Endothelial cell (in vitro differentiated cells): ENCODE measurements at regions not wholly inside any gene's neighbourhood (a gene's known extent, or its start where the extent isn't known, plus 50 kb on each side); places are given as distances from the start of the nearest gene placed in this dataset.
"Not testable (repeated sequence)": the region's sequence is repeated elsewhere in the genome, so short reads cannot be mapped to it uniquely, and the experiment has no call there.

Experiments used
- DNase-seq: peaks from one replicate; pipeline ENCODE4 v3.0.0; 2021; ENCODE audit warnings: low spot score
- H3K27ac Mint-ChIP-seq: one replicate; pipeline ENCODE4 v1.8.0; 2021; ENCODE audit warnings: mixed read lengths, inconsistent platforms; ENCODE audit not compliant: unreplicated experiment
- H3K27me3 Mint-ChIP-seq: one replicate; pipeline ENCODE4 v1.8.0; 2021; ENCODE audit warnings: mild to moderate bottlenecking, moderate library complexity, mixed read lengths, inconsistent platforms; ENCODE audit not compliant: unreplicated experiment
- H3K36me3 Mint-ChIP-seq: one replicate; pipeline ENCODE4 v1.8.0; 2021; ENCODE audit warnings: mild to moderate bottlenecking, low read depth, mixed read lengths, inconsistent platforms; ENCODE audit not compliant: unreplicated experiment
- H3K4me1 Mint-ChIP-seq: one replicate; pipeline ENCODE4 v1.8.0; 2021; ENCODE audit warnings: mild to moderate bottlenecking, mixed read lengths, inconsistent platforms; ENCODE audit not compliant: unreplicated experiment
- H3K4me3 Mint-ChIP-seq: one replicate; pipeline ENCODE4 v1.8.0; 2021; ENCODE audit warnings: mild to moderate bottlenecking, mixed read lengths, inconsistent platforms; ENCODE audit not compliant: unreplicated experiment
- H3K9me3 Mint-ChIP-seq: one replicate; pipeline ENCODE4 v1.8.0; 2021; ENCODE audit warnings: mixed read lengths, inconsistent platforms; ENCODE audit not compliant: unreplicated experiment
- CTCF ChIP-seq: fragments of 200-600 bp; sonication (generic); IDR thresholded peaks from one replicate; pipeline ENCODE4 v1.5.0; 2021; ENCODE audit warnings: antibody characterized with exemption; ENCODE audit not compliant: unreplicated experiment

GRCh38 chr6:6984585-6985366 is 123.0 kb upstream of the RREB1 start:
- Mint-ChIP-seq H3K9me3 (no peaks in the 10 kb centered on the region), H3K27me3 (peaks cover 6% of the 10 kb centered on the region), H3K36me3 (no peaks in the 10 kb centered on the region), H3K4me3 (no peak overlapping the region), H3K4me1 (no peaks in the 10 kb centered on the region), H3K27ac (no peak overlapping the region)
- no peak for DNase-seq
- no peak for TF ChIP-seq CTCF

GRCh38 chr6:6986344-6986743 is 121.4 kb upstream of the RREB1 start:
- Mint-ChIP-seq H3K9me3 (no peaks in the 10 kb centered on the region), H3K4me3 (no peak overlapping the region), H3K27ac (no peak overlapping the region), H3K4me1 (no peaks in the 10 kb centered on the region), H3K36me3 (no peaks in the 10 kb centered on the region), H3K27me3 (peaks cover 2% of the 10 kb centered on the region)
- TF ChIP-seq CTCF: no peak
- DNase-seq: no peak

GRCh38 chr6:6987749-6988148 is 120.0 kb upstream of the RREB1 start:
- TF ChIP-seq CTCF: no peak
- no peaks in the 10 kb centered on the region for H3K9me3 Mint-ChIP-seq
- H3K27ac Mint-ChIP-seq: no peak overlapping the region
- H3K4me3 Mint-ChIP-seq: no peak overlapping the region
- H3K27me3 Mint-ChIP-seq: no peaks in the 10 kb centered on the region
- no peaks in the 10 kb centered on the region for H3K4me1 Mint-ChIP-seq
- H3K36me3 Mint-ChIP-seq: no peaks in the 10 kb centered on the region
- DNase-seq: no peak

GRCh38 chr6:6990059-6990458 is 117.7 kb upstream of the RREB1 start:
- H3K36me3 Mint-ChIP-seq, H3K27me3 Mint-ChIP-seq, H3K4me3 Mint-ChIP-seq, H3K27ac Mint-ChIP-seq, DNase-seq, H3K9me3 Mint-ChIP-seq, H3K4me1 Mint-ChIP-seq: not testable (repeated sequence)

GRCh38 chr6:6993503-6994237 is 114.1 kb upstream of the RREB1 start:
- no peak overlapping the region for H3K27ac Mint-ChIP-seq
- no peaks in the 10 kb centered on the region for H3K9me3 Mint-ChIP-seq
- H3K4me3 Mint-ChIP-seq: no peak overlapping the region
- no peak for TF ChIP-seq CTCF
- no peaks in the 10 kb centered on the region for H3K27me3 Mint-ChIP-seq
- H3K36me3 Mint-ChIP-seq: no peaks in the 10 kb centered on the region
- H3K4me1 Mint-ChIP-seq: peaks cover 7% of the 10 kb centered on the region
- DNase-seq: no peak
